ENCODE measurements at regions not wholly inside any gene's neighbourhood (a gene's known extent, or its start where the extent isn't known, plus 50 kb on each side); places are given as distances from the start of the nearest gene placed in this dataset.
A peak's percentile ranks its signal among the peaks of the same experiment; 100 is the strongest.

DNA sequence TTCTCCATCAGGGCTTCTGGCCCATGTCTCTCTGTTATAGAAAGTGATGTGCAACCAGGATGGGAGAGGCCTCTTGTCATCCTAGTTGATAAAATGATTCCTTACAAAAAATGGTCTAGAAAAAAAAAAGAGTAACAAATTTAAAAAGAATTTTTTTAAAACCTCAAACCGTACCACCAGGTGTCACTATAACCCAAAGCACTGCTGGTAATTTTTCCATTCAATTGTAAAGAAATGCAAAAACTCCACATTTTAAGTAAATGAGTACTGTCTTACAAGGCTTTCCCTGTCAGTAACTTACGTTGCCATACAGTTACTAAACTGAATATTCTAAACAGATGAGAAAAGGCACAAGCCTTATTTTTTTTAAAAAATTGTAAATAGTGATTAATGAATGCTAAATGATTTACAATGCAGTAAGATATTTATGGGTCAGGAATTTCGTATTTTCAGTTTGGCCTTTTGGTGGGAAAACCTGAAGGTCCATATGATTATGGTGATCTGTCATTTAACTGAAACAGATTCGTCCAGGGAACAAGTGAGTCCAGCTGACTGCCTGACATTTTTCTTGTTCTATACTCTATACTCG lies 95.4 kb downstream of the OGFRL1 start:
- peak; percentile 90 for TF ChIP-seq CTCF (IDR thresholded peaks at IDR 0.05)
- no peak for TF ChIP-seq EZH2 (IDR thresholded peaks at IDR 0.05; ENCODE audit: borderline replicate concordance, insufficient read depth, low read depth, low read length, poor library complexity, severe bottlenecking)
